Tibial artery (tissue), 4 donors: ENCODE measurements at regions not wholly inside any gene's neighbourhood (a gene's known extent, or its start where the extent isn't known, plus 50 kb on each side); places are given as distances from the start of the nearest gene placed in this dataset.
"Not testable (repeated sequence)": the region's sequence is repeated elsewhere in the genome, so short reads cannot be mapped to it uniquely, and the experiment has no call there.

Experiments
- DNase-seq, 2 donors: peaks; one replicate each; pipeline ENCODE4 v3.0.0-alpha.2; 2019
- H3K27ac ChIP-seq, 2 donors: fragments of 200-600 bp; sonication (generic) in 1 of 2; 1 replicate in 1 of 2; 2 replicates in 1 of 2; pipeline ENCODE4 v1.5.1; 2018 to 2019; ENCODE audit warnings: mild to moderate bottlenecking in 1 of 2
- H3K27me3 ChIP-seq, 2 donors: fragments of 200-600 bp; sonication (generic) in 1 of 2; one replicate each; pipeline versions ENCODE4 v1.5.1 to v1.6.0; 2016 to 2019
- H3K36me3 ChIP-seq, 3 donors: fragments of 200-600 bp; sonication (generic) in 2 of 3; one replicate each; pipeline ENCODE4 v1.5.1; 2016 to 2019; ENCODE audit warnings: mild to moderate bottlenecking in 2 of 3
- H3K4me1 ChIP-seq, 4 donors: fragments of 200-600 bp; sonication (generic) in 2 of 4; 1 replicate in 3 of 4; 2 replicates in 1 of 4; pipeline ENCODE4 v1.5.1; 2016 to 2019
- H3K4me3 ChIP-seq, 2 donors: fragments of 200-600 bp; sonication (generic) in 1 of 2; 1 replicate in 1 of 2; 2 replicates in 1 of 2; pipeline ENCODE4 v1.5.1; 2018 to 2019; ENCODE audit warnings: mild to moderate bottlenecking in 2 of 2
- H3K9me3 ChIP-seq, 3 donors: fragments of 200-600 bp; sonication (generic) in 1 of 3; one replicate each; pipeline ENCODE4 v1.5.1; 2016 to 2019
- intact Hi-C: fragments of 100-400 bp; cut with DNase I; formaldehyde crosslinking; loops from one replicate; pipeline ENCODE4 v1.15.0; 2023; ENCODE audit warnings: low total_unique reads
- TF ChIP-seq, protein P1 (sequence below), 2 experiments: fragments of 200-600 bp in 1 of 2; fragments of 450-650 bp in 1 of 2; IDR thresholded peaks; one replicate each; pipeline ENCODE4 v1.5.1; 2017 to 2019; ENCODE audit warnings: antibody characterized with exemption in 2 of 2, mild to moderate bottlenecking in 1 of 2, moderate library complexity in 1 of 2

DNA sequence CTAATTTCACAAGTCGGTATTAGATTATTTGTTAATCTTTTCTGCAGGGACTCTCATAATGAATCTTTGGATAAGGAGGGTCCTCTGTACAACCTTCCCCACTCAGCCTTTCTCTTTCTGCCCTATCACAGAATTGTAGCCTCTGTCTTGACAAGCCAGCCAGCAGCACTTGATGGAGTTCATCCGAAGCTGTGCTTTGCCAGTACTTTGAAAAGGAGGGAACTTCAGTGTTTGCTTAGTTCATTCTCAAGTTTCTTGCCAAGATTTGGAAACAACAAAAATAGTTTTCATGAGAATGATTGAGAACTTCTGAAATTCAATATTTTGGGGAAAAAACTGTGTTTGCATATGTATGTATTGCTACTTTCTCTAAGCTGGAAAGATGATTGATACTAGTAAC lies 69.3 kb upstream of the HMGB1 start:
- intact Hi-C loops: no loop called here
- Histone ChIP-seq H3K4me3 (no peak overlapping the region), H3K9me3 (no peaks in the 10 kb centered on the region), H3K4me1 (no peaks in the 10 kb centered on the region), H3K27me3 (no peaks in the 10 kb centered on the region), H3K36me3 (no peaks in the 10 kb centered on the region), H3K27ac (no peak overlapping the region)
- TF ChIP-seq, protein P1, sequence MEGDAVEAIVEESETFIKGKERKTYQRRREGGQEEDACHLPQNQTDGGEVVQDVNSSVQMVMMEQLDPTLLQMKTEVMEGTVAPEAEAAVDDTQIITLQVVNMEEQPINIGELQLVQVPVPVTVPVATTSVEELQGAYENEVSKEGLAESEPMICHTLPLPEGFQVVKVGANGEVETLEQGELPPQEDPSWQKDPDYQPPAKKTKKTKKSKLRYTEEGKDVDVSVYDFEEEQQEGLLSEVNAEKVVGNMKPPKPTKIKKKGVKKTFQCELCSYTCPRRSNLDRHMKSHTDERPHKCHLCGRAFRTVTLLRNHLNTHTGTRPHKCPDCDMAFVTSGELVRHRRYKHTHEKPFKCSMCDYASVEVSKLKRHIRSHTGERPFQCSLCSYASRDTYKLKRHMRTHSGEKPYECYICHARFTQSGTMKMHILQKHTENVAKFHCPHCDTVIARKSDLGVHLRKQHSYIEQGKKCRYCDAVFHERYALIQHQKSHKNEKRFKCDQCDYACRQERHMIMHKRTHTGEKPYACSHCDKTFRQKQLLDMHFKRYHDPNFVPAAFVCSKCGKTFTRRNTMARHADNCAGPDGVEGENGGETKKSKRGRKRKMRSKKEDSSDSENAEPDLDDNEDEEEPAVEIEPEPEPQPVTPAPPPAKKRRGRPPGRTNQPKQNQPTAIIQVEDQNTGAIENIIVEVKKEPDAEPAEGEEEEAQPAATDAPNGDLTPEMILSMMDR (IDR thresholded peaks at IDR 0.05): no peak
- no peak for DNase-seq

DNA sequence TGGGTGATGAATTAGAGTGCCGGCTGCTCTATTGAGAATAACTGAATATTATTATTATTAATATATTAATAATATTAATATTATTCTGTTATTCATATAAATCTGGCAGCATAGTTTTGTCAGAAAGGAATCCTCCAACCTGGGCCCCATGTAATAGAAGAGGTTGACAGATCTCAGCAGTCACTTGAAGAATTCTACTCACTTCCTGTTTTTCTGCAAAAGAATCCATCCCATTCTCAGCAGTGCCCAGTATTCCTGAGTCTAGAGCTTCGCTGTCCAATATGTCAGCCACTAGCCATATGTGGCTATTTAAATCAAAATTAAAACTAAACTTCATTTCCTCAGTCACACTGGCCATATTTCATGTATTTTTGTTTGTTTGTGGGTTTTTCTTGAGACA lies 72.4 kb upstream of the USPL1 start:
- Histone ChIP-seq H3K4me1 (no peaks in the 10 kb centered on the region), H3K27ac (no peak overlapping the region), H3K27me3 (no peaks in the 10 kb centered on the region), H3K9me3 (no peaks in the 10 kb centered on the region), H3K4me3 (no peak overlapping the region), H3K36me3 (no peaks in the 10 kb centered on the region)
- DNase-seq: no peak
- intact Hi-C loops: no loop called here
- TF ChIP-seq, protein P1 (IDR thresholded peaks at IDR 0.05): no peak

DNA sequence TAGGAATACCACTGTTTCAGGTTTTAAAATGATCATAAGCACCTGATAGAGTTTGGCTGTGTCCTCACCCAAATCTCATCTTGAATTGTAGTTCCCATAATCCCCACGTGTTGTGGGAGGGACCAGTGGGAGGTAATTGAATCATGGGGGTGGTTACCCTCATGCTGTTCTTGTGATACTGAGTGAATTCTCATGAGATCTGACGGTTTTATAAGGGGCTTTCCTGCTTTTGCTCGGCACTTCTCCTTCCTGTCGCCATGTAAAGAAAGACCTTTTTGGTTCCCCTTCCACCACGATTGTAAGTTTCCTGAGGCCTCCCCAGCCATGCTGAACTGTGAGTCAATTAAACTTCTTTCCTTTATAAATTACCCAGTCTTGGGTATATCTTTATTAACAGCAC lies 69.7 kb upstream of the USPL1 start:
- H3K27ac ChIP-seq, H3K4me1 ChIP-seq, intact Hi-C loops, H3K36me3 ChIP-seq, H3K27me3 ChIP-seq, DNase-seq, H3K9me3 ChIP-seq, H3K4me3 ChIP-seq: not testable (repeated sequence)

DNA sequence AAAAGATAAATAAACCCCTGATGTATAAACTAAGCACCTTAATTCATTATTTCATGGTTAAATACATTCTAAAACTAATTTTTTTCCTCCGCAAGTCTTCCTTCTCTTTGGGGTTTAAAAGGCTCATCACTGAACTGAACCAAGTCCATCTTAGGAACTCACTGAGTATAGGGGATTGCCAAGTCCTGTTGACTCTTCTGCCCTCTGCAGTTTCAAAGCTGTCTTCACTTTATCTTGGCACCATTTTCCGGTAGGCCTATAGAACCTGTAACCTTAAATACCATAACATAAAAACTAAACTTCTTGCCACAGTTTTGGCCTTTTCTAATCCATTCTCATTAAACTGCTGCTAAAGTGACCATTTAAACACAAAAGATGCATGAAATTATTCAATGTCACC lies 66.5 kb upstream of the USPL1 start:
- no peak for DNase-seq
- Histone ChIP-seq H3K4me1 (no peaks in the 10 kb centered on the region), H3K4me3 (no peak overlapping the region), H3K36me3 (no peaks in the 10 kb centered on the region), H3K27me3 (no peaks in the 10 kb centered on the region), H3K9me3 (no peaks in the 10 kb centered on the region), H3K27ac (no peak overlapping the region)
- intact Hi-C loops: no loop called here
- TF ChIP-seq, protein P1 (IDR thresholded peaks at IDR 0.05): peak in 1 of 2 experiments; percentile 6

DNA sequence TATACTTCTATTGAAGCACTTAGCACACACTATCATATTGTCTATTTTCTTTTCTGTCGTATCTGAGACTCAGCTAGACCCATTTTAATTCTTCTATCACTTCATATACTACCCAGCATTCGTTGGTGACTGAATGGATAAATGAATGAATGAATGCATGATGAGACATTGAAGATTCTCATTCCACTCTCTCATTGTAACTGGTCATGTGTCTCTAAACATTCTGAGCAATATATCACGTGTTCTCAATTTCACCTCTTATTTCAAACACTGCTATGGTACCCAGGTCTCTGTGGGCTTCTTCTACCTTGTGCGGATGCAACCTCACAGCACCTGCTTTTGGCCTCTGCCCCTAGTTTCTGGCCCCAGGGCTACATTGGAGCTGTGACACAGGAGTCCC lies 65.2 kb upstream of the USPL1 start:
- intact Hi-C loops: no loop called here
- Histone ChIP-seq H3K4me3 (no peak overlapping the region), H3K9me3 (no peaks in the 10 kb centered on the region), H3K36me3 (no peaks in the 10 kb centered on the region), H3K27me3 (no peaks in the 10 kb centered on the region), H3K27ac (no peak overlapping the region), H3K4me1 (no peaks in the 10 kb centered on the region)
- TF ChIP-seq, protein P1 (IDR thresholded peaks at IDR 0.05): no peak
- no peak for DNase-seq

DNA sequence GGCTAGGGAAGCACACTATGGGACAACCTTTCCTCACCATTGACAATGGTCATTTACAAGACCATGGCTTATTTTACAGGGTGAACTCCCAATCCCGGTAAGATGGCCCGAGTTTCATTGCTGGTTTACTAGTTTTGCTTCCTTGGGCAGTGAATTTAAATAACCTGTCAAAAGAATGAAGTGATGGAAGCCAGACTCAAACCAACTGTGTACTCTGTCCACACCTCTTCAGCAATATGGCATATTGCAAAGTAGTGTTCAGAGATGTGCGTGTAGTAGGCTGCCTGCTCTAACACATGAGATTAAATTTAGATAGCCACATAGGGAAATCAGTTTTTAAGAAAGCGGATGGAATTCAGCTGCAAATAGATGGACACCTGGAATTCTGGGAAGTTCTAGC lies 58.4 kb upstream of the USPL1 start:
- Histone ChIP-seq H3K36me3 (no peaks in the 10 kb centered on the region), H3K27ac (no peak overlapping the region), H3K9me3 (no peaks in the 10 kb centered on the region), H3K27me3 (no peaks in the 10 kb centered on the region), H3K4me3 (no peak overlapping the region), H3K4me1 (no peaks in the 10 kb centered on the region)
- intact Hi-C loops: no loop called here
- no peak for DNase-seq
- TF ChIP-seq, protein P1 (IDR thresholded peaks at IDR 0.05): no peak
